ENCODE measurements at regions not wholly inside any gene's neighbourhood (a gene's known extent, or its start where the extent isn't known, plus 50 kb on each side); places are given as distances from the start of the nearest gene placed in this dataset.
"Not testable (repeated sequence)": the region's sequence is repeated elsewhere in the genome, so short reads cannot be mapped to it uniquely, and the experiment has no call there.

DNA sequence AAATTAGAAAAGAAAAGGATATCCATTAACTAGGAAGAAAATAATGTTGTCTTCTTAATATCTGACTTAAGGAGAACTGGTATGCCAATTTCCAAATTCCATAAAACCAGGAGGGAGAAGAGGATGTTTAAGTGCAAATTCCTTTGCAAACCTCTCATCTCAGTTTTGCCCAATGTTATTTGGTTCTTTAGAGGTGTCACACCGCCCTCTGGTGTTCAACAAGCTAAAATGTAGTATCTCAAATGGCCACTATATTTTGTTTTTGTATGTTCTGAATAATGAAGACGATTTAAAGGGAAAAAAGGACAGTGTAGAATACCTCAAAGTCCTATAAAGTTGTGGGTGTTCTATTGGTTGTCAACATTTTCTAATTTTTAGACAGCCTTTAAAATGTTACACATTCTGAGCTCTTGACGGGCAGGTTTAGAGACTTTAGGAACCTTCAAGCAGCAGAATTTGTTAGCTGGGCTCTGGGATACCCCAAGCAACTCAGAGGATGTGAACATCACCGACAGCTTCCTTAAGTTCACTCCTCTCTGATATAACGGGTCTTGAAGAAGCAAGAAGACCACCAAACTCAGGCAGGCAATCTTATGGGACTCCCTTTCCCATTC is 458.3 kb downstream of the MFSD1 start:
- Mint-ChIP-seq H3K27ac (no peak overlapping the region), H3K4me3 (no peak overlapping the region), H3K27me3 (peaks cover 3% of the 10 kb centered on the region), H3K36me3 (ENCODE audit: low read depth) (no peaks in the 10 kb centered on the region), H3K4me1 (ENCODE audit: low read depth) (no peaks in the 10 kb centered on the region), H3K9me3 (no peaks in the 10 kb centered on the region)
- intact Hi-C loops (cut with micrococcal nuclease) = loop anchor here (1.0 to 10.0 kb wide), 4 partner anchors 342 to 605 kb away; no protein-coding TSS in a partner anchor

DNA sequence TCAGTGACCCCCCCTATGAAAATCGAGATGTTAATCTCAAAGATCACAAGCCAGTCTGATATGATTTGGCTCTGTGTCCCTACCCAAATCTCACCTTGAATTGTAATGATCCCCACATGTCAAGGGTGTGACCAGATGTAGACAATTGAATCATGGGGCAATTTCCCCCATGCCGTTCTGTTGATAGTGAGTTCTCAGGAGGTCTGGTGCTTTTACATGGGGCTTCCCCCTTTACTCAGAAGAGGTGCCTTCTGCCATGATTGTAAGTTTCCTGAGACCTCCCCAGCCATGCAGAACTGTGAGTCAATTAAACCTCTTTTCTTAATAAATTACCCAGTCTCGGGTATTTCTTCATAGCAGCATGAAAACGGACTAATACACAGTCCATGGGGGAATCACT is 459.5 kb downstream of the MFSD1 start:
- H3K36me3 Mint-ChIP-seq (ENCODE audit: low read depth); H3K27me3 Mint-ChIP-seq; H3K27ac Mint-ChIP-seq; H3K4me1 Mint-ChIP-seq (ENCODE audit: low read depth); H3K4me3 Mint-ChIP-seq; H3K9me3 Mint-ChIP-seq: not testable (repeated sequence)
- intact Hi-C loops (cut with micrococcal nuclease) = loop anchor here (5.0 to 10.0 kb wide), 2 partner anchors 414 to 607 kb away; no protein-coding TSS in a partner anchor

DNA sequence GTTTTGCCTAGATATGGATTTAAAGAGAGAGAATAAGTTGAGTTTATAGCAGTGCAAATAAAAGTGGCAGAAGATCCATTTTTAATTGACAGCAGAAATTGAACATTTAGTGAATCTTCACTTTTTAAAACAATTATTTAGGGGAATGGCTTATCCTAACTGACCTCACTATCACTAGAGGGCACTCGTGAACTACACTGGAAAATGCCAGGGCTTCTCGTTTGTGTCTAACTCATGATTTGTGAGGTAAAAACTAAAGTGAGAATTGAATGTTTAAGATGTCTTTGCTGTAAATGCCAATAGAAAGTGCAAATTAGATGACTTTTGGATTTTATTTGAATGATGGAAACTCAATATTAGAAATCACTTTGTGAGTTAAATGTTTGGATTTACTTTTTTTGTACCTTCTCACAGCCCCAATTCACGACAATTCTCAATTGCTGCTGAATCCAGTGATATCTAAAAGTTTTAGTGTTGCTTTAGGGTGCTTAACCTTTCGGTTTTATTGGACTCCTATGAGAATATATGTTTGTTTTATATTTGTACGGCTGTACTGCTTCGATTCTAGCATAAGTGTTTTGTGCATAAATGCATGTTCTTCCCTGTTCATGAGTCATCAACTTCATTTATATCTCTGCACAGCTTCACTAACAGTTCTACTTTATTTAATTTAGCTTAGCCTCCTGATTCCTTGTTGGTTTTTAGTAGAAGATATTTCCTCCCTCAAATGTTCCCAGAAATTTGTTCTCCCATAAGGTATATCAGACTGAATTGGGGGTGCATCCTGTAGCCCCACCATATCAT is 462.1 kb downstream of the MFSD1 start:
- Mint-ChIP-seq H3K4me3 (no peak overlapping the region), H3K27me3 (no peaks in the 10 kb centered on the region), H3K36me3 (ENCODE audit: low read depth) (no peaks in the 10 kb centered on the region), H3K9me3 (no peaks in the 10 kb centered on the region), H3K4me1 (ENCODE audit: low read depth) (no peaks in the 10 kb centered on the region), H3K27ac (no peak overlapping the region)
- intact Hi-C loops (cut with micrococcal nuclease) = loop anchor here (2.0 to 10.0 kb wide), 3 partner anchors 417 to 609 kb away; no protein-coding TSS in a partner anchor

DNA sequence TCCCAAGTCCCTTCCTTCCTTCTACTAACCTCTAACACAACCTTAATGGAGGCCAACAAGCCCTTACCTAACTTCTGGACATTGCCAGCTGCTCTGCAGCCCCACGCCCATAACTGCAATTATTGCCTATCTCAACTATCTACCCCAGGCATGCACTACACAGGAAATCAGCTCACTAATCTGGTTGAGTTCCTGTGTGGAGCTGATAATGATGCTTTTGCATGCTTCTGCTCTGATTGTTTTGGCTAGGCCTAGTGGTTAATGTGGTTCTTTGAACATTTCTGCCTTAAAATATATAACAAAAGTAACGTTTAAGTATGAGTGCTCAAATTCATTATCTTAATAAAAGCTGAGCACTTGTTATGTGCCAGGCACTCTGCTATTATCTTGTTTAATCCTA is 463.9 kb downstream of the MFSD1 start:
- Mint-ChIP-seq H3K4me3 (no peak overlapping the region), H3K27ac (no peak overlapping the region), H3K36me3 (ENCODE audit: low read depth) (no peaks in the 10 kb centered on the region), H3K9me3 (no peaks in the 10 kb centered on the region), H3K4me1 (ENCODE audit: low read depth) (no peaks in the 10 kb centered on the region), H3K27me3 (no peaks in the 10 kb centered on the region)
- intact Hi-C loops (cut with micrococcal nuclease) = loop anchor here (10.0 kb wide), 1 partner anchor 611 kb away; no protein-coding TSS in a partner anchor

DNA sequence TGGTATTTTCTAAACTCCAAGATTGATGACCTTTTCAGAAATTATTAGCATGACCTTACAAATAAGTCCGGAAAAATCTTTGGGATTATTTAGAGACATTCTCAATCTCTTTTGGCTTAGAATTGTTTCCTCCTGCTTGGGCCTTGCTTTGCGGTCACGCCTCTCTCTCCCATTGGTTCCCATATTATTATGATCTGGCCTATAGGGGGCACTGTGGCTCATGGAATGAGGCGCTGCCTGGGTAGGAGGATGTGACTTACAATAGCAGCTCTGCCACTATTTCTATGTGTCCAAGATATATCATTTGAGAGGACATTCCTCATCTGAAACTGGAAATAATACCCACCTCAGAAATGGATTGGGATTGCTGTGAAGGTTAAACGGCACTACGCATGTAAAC is 464.9 kb downstream of the MFSD1 start:
- intact Hi-C loops (cut with micrococcal nuclease) = loop anchor here (10.0 kb wide), 1 partner anchor 612 kb away; no protein-coding TSS in a partner anchor
- Mint-ChIP-seq H3K4me3 (no peak overlapping the region), H3K4me1 (ENCODE audit: low read depth) (no peaks in the 10 kb centered on the region)

DNA sequence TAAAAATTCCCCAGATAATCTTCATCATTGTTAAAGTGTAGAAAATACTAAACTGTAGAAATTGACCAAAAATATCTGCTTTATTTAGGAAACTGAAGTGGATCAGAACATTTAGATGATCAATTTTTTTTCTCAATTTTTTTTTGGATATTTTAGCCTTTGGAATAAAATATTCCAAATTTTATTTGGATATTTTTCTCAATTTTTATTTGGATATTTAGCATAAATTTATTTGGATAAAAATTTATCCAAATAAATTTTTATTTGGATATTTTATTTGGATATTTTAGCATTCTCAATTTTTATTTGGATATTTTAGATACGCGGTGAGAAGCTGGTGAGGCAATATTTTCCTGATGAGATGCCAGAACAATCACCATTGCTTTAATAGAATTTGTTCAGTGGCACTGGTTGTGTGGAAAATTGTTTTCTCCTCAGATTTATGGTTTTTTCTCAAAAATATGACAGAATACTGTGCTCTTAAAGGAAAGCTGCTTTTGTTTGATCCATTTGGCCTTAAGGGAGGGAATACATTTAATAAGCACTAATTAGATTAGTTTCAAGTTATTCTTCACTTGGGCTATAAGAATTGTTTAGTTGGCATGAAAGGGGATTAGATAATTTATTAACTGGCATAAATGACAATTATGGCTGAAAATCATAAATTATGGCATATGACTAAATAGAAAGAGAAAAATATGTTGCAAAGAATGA is 470.1 kb downstream of the MFSD1 start:
- intact Hi-C loops (cut with micrococcal nuclease) = no loop called here
- H3K4me3 Mint-ChIP-seq = no peak overlapping the region
- no peaks in the 10 kb centered on the region for H3K9me3 Mint-ChIP-seq
- H3K27me3 Mint-ChIP-seq = no peaks in the 10 kb centered on the region
- H3K27ac Mint-ChIP-seq = no peak overlapping the region
- no peaks in the 10 kb centered on the region for H3K4me1 Mint-ChIP-seq (ENCODE audit: low read depth)
- H3K36me3 Mint-ChIP-seq (ENCODE audit: low read depth) = no peaks in the 10 kb centered on the region

More for the DNA sequence above, 464.9 kb downstream of the MFSD1 start:
- H3K27ac Mint-ChIP-seq = no peak overlapping the region
- H3K9me3 Mint-ChIP-seq = no peaks in the 10 kb centered on the region
- no peaks in the 10 kb centered on the region for H3K36me3 Mint-ChIP-seq (ENCODE audit: low read depth)
- no peaks in the 10 kb centered on the region for H3K27me3 Mint-ChIP-seq

DNA sequence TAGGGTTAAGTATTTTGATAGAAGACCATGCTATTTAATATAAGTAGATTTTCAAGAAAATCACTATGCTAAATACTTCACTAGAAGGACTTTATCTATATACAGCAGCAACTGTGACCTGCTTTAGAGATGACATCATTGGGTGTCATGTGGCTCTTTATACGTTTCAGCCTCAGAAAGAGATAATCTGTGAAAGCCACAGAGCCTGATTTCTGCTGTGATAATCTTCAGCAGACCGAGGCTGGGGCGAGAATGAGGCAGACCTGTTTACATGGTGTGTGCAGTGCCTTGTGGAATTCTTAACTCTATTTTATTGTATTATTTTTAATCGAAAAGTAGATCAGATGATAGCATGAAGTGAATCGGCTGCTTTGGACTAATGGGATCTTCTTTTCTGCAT is 471.2 kb downstream of the MFSD1 start:
- intact Hi-C loops (cut with micrococcal nuclease) = no loop called here
- Mint-ChIP-seq H3K9me3 (no peaks in the 10 kb centered on the region), H3K36me3 (ENCODE audit: low read depth) (no peaks in the 10 kb centered on the region)

DNA sequence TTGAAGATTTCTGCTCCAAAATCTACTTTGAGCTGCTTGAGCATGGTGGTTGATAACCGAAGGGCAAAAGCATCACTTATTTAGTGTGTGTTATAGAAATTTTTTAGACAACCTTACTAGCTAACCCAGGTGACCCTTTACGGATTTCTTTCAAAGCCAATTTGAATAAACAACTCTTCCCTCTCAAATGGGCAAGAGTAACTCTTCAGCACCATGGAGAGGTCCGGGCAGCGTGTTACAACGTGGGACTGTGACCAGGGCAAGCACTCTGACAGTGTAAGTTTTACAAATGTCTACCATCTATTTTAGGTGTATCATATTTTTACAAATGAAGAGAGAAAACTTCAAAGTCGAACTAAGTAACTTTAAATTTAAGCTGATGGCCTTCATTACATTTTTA is 471.8 kb downstream of the MFSD1 start:
- no peak overlapping the region for H3K27ac Mint-ChIP-seq
- no peaks in the 10 kb centered on the region for H3K9me3 Mint-ChIP-seq
- H3K36me3 Mint-ChIP-seq (ENCODE audit: low read depth) = no peaks in the 10 kb centered on the region
- intact Hi-C loops (cut with micrococcal nuclease) = no loop called here
- H3K4me1 Mint-ChIP-seq (ENCODE audit: low read depth) = no peaks in the 10 kb centered on the region
- no peak overlapping the region for H3K4me3 Mint-ChIP-seq
- no peaks in the 10 kb centered on the region for H3K27me3 Mint-ChIP-seq

More for the DNA sequence above, 471.2 kb downstream of the MFSD1 start:
- Mint-ChIP-seq H3K27me3 (no peaks in the 10 kb centered on the region), H3K4me1 (ENCODE audit: low read depth) (no peaks in the 10 kb centered on the region), H3K27ac (no peak overlapping the region), H3K4me3 (no peak overlapping the region)

DNA sequence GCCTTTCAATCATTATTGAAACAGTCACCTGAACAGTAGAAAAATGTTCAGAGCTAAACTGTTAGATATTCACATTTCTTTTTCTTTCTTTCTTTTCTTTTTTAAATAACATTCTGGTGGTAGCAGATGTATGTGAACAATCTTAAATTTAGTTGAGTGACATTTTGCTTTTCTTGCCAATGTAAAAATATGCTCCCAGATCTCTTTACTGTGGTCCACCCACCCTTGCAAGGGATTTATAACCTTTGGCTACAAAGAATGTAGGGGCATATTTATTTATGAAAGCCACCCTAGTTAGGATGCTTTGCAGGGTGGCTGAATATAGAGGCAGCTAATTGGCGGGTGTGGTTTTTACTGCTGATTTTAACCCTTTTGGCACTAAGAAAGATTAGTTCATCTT is 473.9 kb downstream of the MFSD1 start:
- Mint-ChIP-seq H3K4me3 (no peak overlapping the region), H3K27ac (no peak overlapping the region), H3K4me1 (ENCODE audit: low read depth) (no peaks in the 10 kb centered on the region), H3K27me3 (no peaks in the 10 kb centered on the region), H3K36me3 (ENCODE audit: low read depth) (no peaks in the 10 kb centered on the region), H3K9me3 (no peaks in the 10 kb centered on the region)
- intact Hi-C loops (cut with micrococcal nuclease) = no loop called here

DNA sequence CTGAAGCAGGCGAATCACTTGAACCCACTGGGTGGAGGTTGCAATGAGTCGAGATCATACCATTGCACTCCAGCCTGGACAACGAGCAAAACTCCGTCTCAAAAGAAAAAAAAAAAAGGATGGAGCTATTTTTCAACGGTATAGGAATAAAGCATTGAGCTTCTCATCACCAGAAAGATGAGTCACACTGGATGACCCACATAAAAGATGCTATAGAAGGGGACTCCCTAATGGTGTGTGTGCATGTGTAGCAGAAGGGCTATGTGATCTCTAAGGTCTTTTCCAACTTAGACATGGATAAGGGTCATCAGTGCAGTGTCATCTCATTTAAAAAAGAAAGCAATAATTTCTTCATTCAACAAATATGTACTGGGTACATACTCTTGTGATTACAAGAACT is 476.0 kb downstream of the MFSD1 start:
- Mint-ChIP-seq H3K4me3 (no peak overlapping the region), H3K27ac (no peak overlapping the region), H3K36me3 (ENCODE audit: low read depth) (no peaks in the 10 kb centered on the region), H3K27me3 (no peaks in the 10 kb centered on the region), H3K9me3 (no peaks in the 10 kb centered on the region), H3K4me1 (ENCODE audit: low read depth) (no peaks in the 10 kb centered on the region)
- intact Hi-C loops (cut with micrococcal nuclease) = no loop called here

DNA sequence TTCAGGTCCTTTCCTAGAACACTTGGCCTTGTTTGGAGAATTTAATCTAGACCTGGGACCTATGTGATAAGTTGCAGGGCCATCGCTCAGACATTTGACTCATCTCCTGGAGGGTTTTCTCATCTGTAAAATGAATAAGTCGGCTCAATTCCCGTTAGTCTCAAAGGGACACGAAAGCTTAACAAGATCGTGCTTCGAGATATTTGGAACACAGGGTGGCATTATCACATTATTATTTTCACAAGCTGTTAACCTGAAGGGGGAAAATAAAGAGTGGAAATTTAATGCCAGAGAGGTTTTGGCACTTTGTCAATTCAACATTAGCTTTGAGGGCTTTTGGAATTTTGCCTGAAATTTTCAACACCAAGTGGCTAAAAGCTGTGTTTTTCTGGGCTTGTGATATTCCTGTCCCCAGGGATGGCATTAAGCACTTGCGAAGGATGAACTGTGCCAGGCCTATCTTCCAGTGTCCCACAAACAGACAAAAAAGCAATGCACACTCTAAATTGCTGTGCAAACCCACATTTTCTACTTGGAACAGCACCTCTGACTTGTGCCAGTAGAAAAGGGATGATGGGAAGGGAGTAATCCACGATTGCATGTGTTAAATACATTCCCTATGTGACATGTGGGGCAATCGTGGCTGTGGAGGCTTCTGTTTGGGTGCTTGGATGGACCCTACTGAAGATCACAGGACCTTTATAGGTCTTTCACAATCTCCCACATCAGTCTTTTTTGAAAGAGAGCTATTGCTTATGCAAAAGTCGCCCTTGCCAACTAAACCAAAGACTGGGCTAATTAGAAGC is 478.7 kb downstream of the MFSD1 start:
- no peaks in the 10 kb centered on the region for H3K36me3 Mint-ChIP-seq (ENCODE audit: low read depth)
- intact Hi-C loops (cut with micrococcal nuclease) = no loop called here
- no peak overlapping the region for H3K4me3 Mint-ChIP-seq
- no peaks in the 10 kb centered on the region for H3K9me3 Mint-ChIP-seq
- no peaks in the 10 kb centered on the region for H3K27me3 Mint-ChIP-seq
- no peaks in the 10 kb centered on the region for H3K4me1 Mint-ChIP-seq (ENCODE audit: low read depth)
- no peak overlapping the region for H3K27ac Mint-ChIP-seq

DNA sequence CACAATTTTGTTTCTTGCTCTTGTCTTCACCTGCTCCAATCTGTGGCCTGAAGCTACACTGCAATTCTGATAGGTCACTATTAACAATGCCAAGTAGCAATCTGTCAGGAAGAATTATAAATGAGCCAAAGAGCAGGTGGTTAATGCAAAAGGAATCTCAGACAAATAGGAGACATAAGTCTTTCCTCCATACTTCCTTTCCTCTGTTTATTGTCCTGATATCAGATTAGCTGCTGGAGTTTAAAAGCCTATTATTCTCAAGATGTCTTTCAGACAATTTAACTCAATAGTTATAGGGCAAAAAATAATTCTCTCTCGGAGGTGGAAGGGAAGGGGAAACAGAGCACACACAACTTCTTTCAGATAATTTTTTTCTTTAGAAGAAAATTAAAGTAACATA is 491.6 kb downstream of the MFSD1 start:
- Mint-ChIP-seq H3K4me1 (ENCODE audit: low read depth) (no peaks in the 10 kb centered on the region), H3K27ac (no peak overlapping the region), H3K9me3 (peaks cover 8% of the 10 kb centered on the region), H3K36me3 (ENCODE audit: low read depth) (no peaks in the 10 kb centered on the region), H3K27me3 (no peaks in the 10 kb centered on the region), H3K4me3 (no peak overlapping the region)
- intact Hi-C loops (cut with micrococcal nuclease) = no loop called here

DNA sequence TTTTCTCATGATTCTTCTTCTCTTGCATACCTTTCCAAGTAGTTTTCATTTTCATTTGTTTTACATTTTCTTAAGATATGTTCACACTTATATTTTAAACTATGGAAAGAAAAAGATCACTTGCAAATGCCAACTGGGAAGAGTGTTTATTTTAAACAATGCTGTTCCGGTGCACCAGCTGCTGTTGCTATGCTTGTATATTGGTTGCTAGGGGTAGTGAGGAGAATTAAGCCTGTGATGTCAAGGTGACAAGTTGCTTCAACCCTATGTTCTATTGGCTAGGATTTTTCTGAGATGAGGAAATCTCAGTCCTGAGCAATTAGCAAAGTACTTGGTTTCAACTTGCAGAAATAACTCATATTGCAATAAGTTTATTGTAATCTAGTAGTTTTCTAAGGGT is 500.1 kb downstream of the MFSD1 start:
- H3K27ac Mint-ChIP-seq = no peak overlapping the region
- no peaks in the 10 kb centered on the region for H3K27me3 Mint-ChIP-seq
- peaks cover 5% of the 10 kb centered on the region for H3K9me3 Mint-ChIP-seq
- H3K4me3 Mint-ChIP-seq = no peak overlapping the region
- intact Hi-C loops (cut with micrococcal nuclease) = no loop called here
- H3K36me3 Mint-ChIP-seq (ENCODE audit: low read depth) = no peaks in the 10 kb centered on the region
- no peaks in the 10 kb centered on the region for H3K4me1 Mint-ChIP-seq (ENCODE audit: low read depth)

Measured in dendritic cell treated with granulocyte-macrophage colony-stimulating factor and Interleukin-4, amounts not matched to agents 40 ng/mL and 50 ng/mL, for 4 days (primary cell).